ENCODE measurements at regions not wholly inside any gene's neighbourhood (a gene's known extent, or its start where the extent isn't known, plus 50 kb on each side); places are given as distances from the start of the nearest gene placed in this dataset.

DNA sequence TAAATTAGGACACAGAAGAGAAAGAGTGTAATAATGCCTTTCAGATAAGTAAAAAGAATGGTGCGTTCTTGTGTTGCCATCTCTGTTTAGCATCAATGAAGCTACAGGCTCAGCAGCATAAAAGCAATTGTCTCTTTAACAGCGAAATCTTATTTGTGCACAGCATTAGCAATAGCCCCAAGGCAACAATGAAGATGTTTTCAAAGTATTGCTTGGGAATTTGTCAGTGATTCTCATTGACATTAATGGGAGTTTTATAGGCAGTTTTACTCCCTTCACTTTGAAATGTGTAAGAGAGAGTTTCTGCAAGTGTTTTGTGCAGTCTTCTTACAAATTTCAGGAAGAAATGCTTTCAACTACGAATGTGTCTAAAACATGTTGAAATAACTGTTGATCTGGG, 633.0 kb downstream of the TLL1 start:
- Histone ChIP-seq H3K27ac (replicated peaks) (no peak overlapping the region), H3K27me3 (ENCODE audit: low read depth) (no peaks in the 10 kb centered on the region), H3K4me1 (no peaks in the 10 kb centered on the region), H3K36me3 (no peaks in the 10 kb centered on the region), H3K4me3 (no peak overlapping the region), H3K9me3 (replicated peaks) (peaks cover 3% of the 10 kb centered on the region)
- intact Hi-C loops (cut with micrococcal nuclease), result no loop called here
- TF ChIP-seq, protein P1, sequence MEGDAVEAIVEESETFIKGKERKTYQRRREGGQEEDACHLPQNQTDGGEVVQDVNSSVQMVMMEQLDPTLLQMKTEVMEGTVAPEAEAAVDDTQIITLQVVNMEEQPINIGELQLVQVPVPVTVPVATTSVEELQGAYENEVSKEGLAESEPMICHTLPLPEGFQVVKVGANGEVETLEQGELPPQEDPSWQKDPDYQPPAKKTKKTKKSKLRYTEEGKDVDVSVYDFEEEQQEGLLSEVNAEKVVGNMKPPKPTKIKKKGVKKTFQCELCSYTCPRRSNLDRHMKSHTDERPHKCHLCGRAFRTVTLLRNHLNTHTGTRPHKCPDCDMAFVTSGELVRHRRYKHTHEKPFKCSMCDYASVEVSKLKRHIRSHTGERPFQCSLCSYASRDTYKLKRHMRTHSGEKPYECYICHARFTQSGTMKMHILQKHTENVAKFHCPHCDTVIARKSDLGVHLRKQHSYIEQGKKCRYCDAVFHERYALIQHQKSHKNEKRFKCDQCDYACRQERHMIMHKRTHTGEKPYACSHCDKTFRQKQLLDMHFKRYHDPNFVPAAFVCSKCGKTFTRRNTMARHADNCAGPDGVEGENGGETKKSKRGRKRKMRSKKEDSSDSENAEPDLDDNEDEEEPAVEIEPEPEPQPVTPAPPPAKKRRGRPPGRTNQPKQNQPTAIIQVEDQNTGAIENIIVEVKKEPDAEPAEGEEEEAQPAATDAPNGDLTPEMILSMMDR (IDR thresholded peaks at IDR 0.05; ENCODE audit: borderline replicate concordance), result no peak
- no peak for DNase-seq

GRCh38 chr4:166512267-166512666, 639.2 kb downstream of the TLL1 start:
- Histone ChIP-seq H3K27ac (replicated peaks) (no peak overlapping the region), H3K4me1 (no peaks in the 10 kb centered on the region), H3K36me3 (no peaks in the 10 kb centered on the region), H3K4me3 (no peak overlapping the region), H3K27me3 (ENCODE audit: low read depth) (no peaks in the 10 kb centered on the region), H3K9me3 (replicated peaks) (no peaks in the 10 kb centered on the region)
- DNase-seq, result no peak
- intact Hi-C loops (cut with micrococcal nuclease), result no loop called here
- TF ChIP-seq, protein P1 (IDR thresholded peaks at IDR 0.05; ENCODE audit: borderline replicate concordance), result no peak

DNA sequence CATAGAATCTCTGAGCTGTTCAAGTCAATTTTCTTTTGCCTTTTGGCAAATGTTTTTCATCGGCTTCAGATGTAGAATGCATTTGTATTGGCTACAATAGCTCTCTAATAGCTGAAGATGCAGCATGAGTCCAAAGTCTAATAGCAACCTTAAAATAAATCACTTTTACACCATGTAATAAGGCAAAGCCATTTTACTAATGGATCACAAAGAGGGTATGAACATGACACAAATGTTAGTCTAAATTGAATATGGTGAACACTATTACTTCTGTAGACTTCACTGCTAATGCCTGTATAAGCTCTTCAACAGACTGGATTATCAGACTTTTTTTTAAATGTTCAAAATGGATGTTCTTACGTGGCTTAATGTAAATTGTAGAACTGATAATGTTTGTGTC, 645.3 kb downstream of the TLL1 start:
- Histone ChIP-seq H3K4me1 (no peaks in the 10 kb centered on the region), H3K36me3 (no peaks in the 10 kb centered on the region), H3K27me3 (ENCODE audit: low read depth) (no peaks in the 10 kb centered on the region), H3K9me3 (replicated peaks) (no peaks in the 10 kb centered on the region), H3K4me3 (no peak overlapping the region), H3K27ac (replicated peaks) (no peak overlapping the region)
- TF ChIP-seq, protein P1 (IDR thresholded peaks at IDR 0.05; ENCODE audit: borderline replicate concordance), result no peak
- intact Hi-C loops (cut with micrococcal nuclease), result no loop called here
- no peak for DNase-seq

- intact Hi-C loops (cut with micrococcal nuclease), result no loop called here
- DNase-seq, result no peak
These were observed 645.7 kb downstream of the TLL1 start for GRCh38 chr4:166518776-166519175.

DNA sequence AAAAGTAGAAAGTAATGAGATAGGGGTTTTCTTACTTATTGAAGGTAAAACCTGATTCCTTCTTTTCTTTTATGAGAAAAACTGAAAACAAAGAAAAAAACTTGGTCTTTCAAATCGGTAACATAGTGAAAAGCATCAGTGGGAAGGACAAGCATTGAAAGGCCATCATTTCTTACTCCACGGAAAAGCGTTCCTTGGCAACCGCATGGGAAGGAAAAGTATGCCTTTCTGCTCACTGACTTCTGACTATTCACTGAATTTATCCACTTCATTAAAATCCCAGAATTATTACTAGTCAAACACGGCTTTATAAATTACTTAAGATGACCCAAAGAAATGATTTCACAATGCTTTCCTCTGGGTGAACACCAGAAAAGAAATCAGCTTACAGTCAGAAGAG, 646.7 kb downstream of the TLL1 start:
- Histone ChIP-seq H3K4me1 (no peaks in the 10 kb centered on the region), H3K36me3 (no peaks in the 10 kb centered on the region), H3K27ac (replicated peaks) (no peak overlapping the region), H3K4me3 (no peak overlapping the region), H3K9me3 (replicated peaks) (no peaks in the 10 kb centered on the region), H3K27me3 (ENCODE audit: low read depth) (no peaks in the 10 kb centered on the region)
- intact Hi-C loops (cut with micrococcal nuclease), result no loop called here
- DNase-seq, result no peak
- TF ChIP-seq, protein P1 (IDR thresholded peaks at IDR 0.05; ENCODE audit: borderline replicate concordance), result no peak

More at GRCh38 chr4:166518776-166519175, 645.7 kb downstream of the TLL1 start:
- Histone ChIP-seq H3K27ac (replicated peaks) (no peak overlapping the region), H3K36me3 (no peaks in the 10 kb centered on the region), H3K4me3 (no peak overlapping the region), H3K27me3 (ENCODE audit: low read depth) (no peaks in the 10 kb centered on the region), H3K9me3 (replicated peaks) (no peaks in the 10 kb centered on the region), H3K4me1 (no peaks in the 10 kb centered on the region)
- TF ChIP-seq, protein P1 (IDR thresholded peaks at IDR 0.05; ENCODE audit: borderline replicate concordance), result no peak

- no peaks in the 10 kb centered on the region for H3K4me1 ChIP-seq
- intact Hi-C loops (cut with micrococcal nuclease), result no loop called here
- TF ChIP-seq, protein P1 (IDR thresholded peaks at IDR 0.05; ENCODE audit: borderline replicate concordance), result no peak
- no peaks in the 10 kb centered on the region for H3K36me3 ChIP-seq
- no peak overlapping the region for H3K27ac ChIP-seq (replicated peaks)
- no peaks in the 10 kb centered on the region for H3K9me3 ChIP-seq (replicated peaks)
- no peak overlapping the region for H3K4me3 ChIP-seq
- no peaks in the 10 kb centered on the region for H3K27me3 ChIP-seq (ENCODE audit: low read depth)
- DNase-seq, result no peak
These were observed 654.5 kb downstream of the TLL1 start for GRCh38 chr4:166527500-166527899.
